Naive thymus-derived CD4-positive, alpha-beta T cell (primary cell): ENCODE measurements at regions not wholly inside any gene's neighbourhood (a gene's known extent, or its start where the extent isn't known, plus 50 kb on each side); places are given as distances from the start of the nearest gene placed in this dataset.
A peak's percentile ranks its signal among the peaks of the same experiment; 100 is the strongest.

ENCODE experiments used
- ATAC-seq: fragments of 150-1000 bp; cut with Tn5 transposase; 2 replicates; pipeline ENCODE4 v1.10.0; 2021; ENCODE audit warnings: mild to moderate bottlenecking, moderate library complexity
- CTCF ChIA-PET: fragments of 350-600 bp; sonication (Branson Sonifier 250); formaldehyde crosslinking; loops from one replicate; lab custom pipeline; 2021; ENCODE audit warnings: antibody characterized with exemption; lab: Charles Lee
- POLR2A ChIA-PET: fragments of 350-600 bp; sonication (Branson Sonifier 250); formaldehyde crosslinking; loops from one replicate; lab custom pipeline; 2021; ENCODE audit warnings: antibody characterized with exemption, inconsistent platforms; lab: Charles Lee
- DNase-seq, 9 donors: peaks; one replicate each; pipeline versions ENCODE4 v3.0.0 to v3.0.0-alpha.2; 2020 to 2022; ENCODE audit warnings: mixed read lengths in 1 of 9
- H3K27ac ChIP-seq: one replicate; pipeline ENCODE4 v1.7.0; 2013; ENCODE audit warnings: mild to moderate bottlenecking, low read depth, low read length, moderate library complexity
- H3K27me3 ChIP-seq, 2 donors: one replicate each; pipeline ENCODE4 v1.7.0; 2013; ENCODE audit warnings: low read length in 2 of 2, mild to moderate bottlenecking in 2 of 2, moderate library complexity in 2 of 2; ENCODE audit not compliant: control insufficient read depth in 2 of 2, insufficient read depth in 2 of 2
- H3K36me3 ChIP-seq, 3 experiments: 1 replicate in 2 of 3; 2 replicates in 1 of 3; pipeline ENCODE4 v1.7.0; 2013; ENCODE audit warnings: low read length in 3 of 3, mild to moderate bottlenecking in 3 of 3, moderate library complexity in 1 of 3; ENCODE audit not compliant: insufficient read depth in 3 of 3, control insufficient read depth in 2 of 3
- H3K4me1 ChIP-seq, 2 donors: one replicate each; pipeline ENCODE4 v1.7.0; 2013; ENCODE audit warnings: low read length in 2 of 2, mild to moderate bottlenecking in 2 of 2, moderate library complexity in 1 of 2; ENCODE audit not compliant: control insufficient read depth in 2 of 2, insufficient read depth in 2 of 2
- H3K4me3 ChIP-seq: 2 replicates; pipeline ENCODE4 v1.7.0; 2013; ENCODE audit warnings: mild to moderate bottlenecking, low read length
- H3K9me3 ChIP-seq, 3 experiments: 1 replicate in 2 of 3; 2 replicates in 1 of 3; pipeline ENCODE4 v1.7.0; 2013; ENCODE audit warnings: low read length in 3 of 3; ENCODE audit not compliant: control insufficient read depth in 2 of 3
- H3K27ac Mint-ChIP-seq, 9 donors: one replicate each; pipeline ENCODE4 v1.8.0; 2020 to 2022; ENCODE audit warnings: mixed read lengths in 9 of 9, mild to moderate bottlenecking in 8 of 9, moderate library complexity in 5 of 9, inconsistent platforms in 2 of 9
- H3K27me3 Mint-ChIP-seq, 5 donors: one replicate each; pipeline ENCODE4 v1.8.0; 2021 to 2022; ENCODE audit warnings: mixed read lengths in 5 of 5, mild to moderate bottlenecking in 1 of 5
- H3K36me3 Mint-ChIP-seq, 5 donors: one replicate each; pipeline ENCODE4 v1.8.0; 2020 to 2022; ENCODE audit warnings: mixed read lengths in 5 of 5, mild to moderate bottlenecking in 3 of 5, inconsistent platforms in 1 of 5
- H3K4me1 Mint-ChIP-seq, 7 donors: one replicate each; pipeline ENCODE4 v1.8.0; 2020 to 2022; ENCODE audit warnings: mixed read lengths in 7 of 7, mild to moderate bottlenecking in 3 of 7, inconsistent platforms in 1 of 7
- H3K4me3 Mint-ChIP-seq, 10 donors: one replicate each; pipeline ENCODE4 v1.8.0; 2020 to 2022; ENCODE audit warnings: mild to moderate bottlenecking in 10 of 10, mixed read lengths in 10 of 10, moderate library complexity in 6 of 10, inconsistent platforms in 2 of 10
- H3K9me3 Mint-ChIP-seq, 11 donors: one replicate each; pipeline ENCODE4 v1.8.0; 2020 to 2022; ENCODE audit warnings: mixed read lengths in 11 of 11, mild to moderate bottlenecking in 4 of 11, inconsistent platforms in 1 of 11, moderate library complexity in 1 of 11
- intact Hi-C, 2 donors: fragments of 100-400 bp; cut with micrococcal nuclease; formaldehyde crosslinking; loops; one replicate each; pipeline ENCODE4 v1.15.1; 2023

GRCh38 chr4:56181140-56181953 is 205.9 kb downstream of the AASDH start:
- no peaks in the 10 kb centered on the region for H3K27me3 ChIP-seq
- peaks cover 0 to 13% (median 4%) of the 10 kb centered on the region in 11 donors for H3K9me3 Mint-ChIP-seq
- intact Hi-C loops = no loop called here
- H3K36me3 ChIP-seq = no peaks in the 10 kb centered on the region
- ChIA-PET POLR2A (no interaction called here), CTCF (no interaction called here)
- ATAC-seq (peak; percentile 34), DNase-seq (peak in 1 of 9 donors; percentile 41)
- H3K27ac ChIP-seq = no peak overlapping the region
- peaks cover 0 to 19% (median 4%) of the 10 kb centered on the region in 5 donors for H3K27me3 Mint-ChIP-seq
- H3K27ac Mint-ChIP-seq = peak overlapping the region in 1 of 9 donors; percentile 66
- H3K4me3 Mint-ChIP-seq = peak overlapping the region in 2 of 10 donors; percentile 16 to 52
- no peaks in the 10 kb centered on the region for H3K9me3 ChIP-seq
- no peak overlapping the region for H3K4me3 ChIP-seq
- peaks cover 0 to 31% (median 11%) of the 10 kb centered on the region in 7 donors for H3K4me1 Mint-ChIP-seq
- H3K4me1 ChIP-seq = no peaks in the 10 kb centered on the region
- peaks cover 0 to 4% (median 0%) of the 10 kb centered on the region in 5 donors for H3K36me3 Mint-ChIP-seq

GRCh38 chr4:56169061-56169460 is 218.2 kb downstream of the AASDH start:
- H3K27ac Mint-ChIP-seq = no peak overlapping the region
- no peaks in the 10 kb centered on the region for H3K36me3 Mint-ChIP-seq
- Histone ChIP-seq H3K4me1 (no peaks in the 10 kb centered on the region), H3K27me3 (no peaks in the 10 kb centered on the region), H3K36me3 (no peaks in the 10 kb centered on the region), H3K4me3 (no peak overlapping the region), H3K9me3 (no peaks in the 10 kb centered on the region), H3K27ac (no peak overlapping the region)
- ChIA-PET POLR2A (no interaction called here), CTCF (no interaction called here)
- H3K4me3 Mint-ChIP-seq = no peak overlapping the region
- DNase-seq (no peak), ATAC-seq (no peak)
- no peaks in the 10 kb centered on the region for H3K4me1 Mint-ChIP-seq
- H3K27me3 Mint-ChIP-seq = peaks cover 8 to 22% (median 13%) of the 10 kb centered on the region in 5 donors
- intact Hi-C loops = no loop called here
- H3K9me3 Mint-ChIP-seq = peaks cover 0 to 17% (median 4%) of the 10 kb centered on the region in 11 donors

DNA sequence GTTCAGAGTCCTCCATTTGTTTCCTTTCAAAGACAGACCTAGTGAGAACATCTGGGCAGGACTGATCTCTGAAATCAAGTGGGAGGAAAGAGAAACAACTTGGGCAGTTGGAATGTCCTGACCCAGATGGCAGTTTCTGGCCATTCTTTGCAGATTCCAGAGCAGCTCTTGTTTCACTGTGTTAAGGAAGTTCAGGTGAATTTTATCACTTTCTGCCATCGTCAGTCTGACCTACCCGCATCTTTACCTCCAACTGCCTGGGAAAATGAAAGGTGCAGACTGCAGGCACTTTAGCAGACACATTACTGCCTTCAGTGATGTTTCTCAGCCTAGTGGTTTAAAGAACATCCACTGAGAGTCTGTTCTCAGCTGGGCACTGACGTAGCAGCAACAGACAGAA is 216.2 kb downstream of the CEP135 start:
- intact Hi-C loops = no loop called here
- H3K27ac ChIP-seq = no peak overlapping the region
- H3K4me3 ChIP-seq = no peak overlapping the region
- H3K4me3 Mint-ChIP-seq = no peak overlapping the region
- H3K4me1 Mint-ChIP-seq = no peaks in the 10 kb centered on the region
- POLR2A ChIA-PET = no interaction called here
- H3K27me3 ChIP-seq = no peaks in the 10 kb centered on the region
- no peaks in the 10 kb centered on the region for H3K4me1 ChIP-seq
- no peak overlapping the region for H3K27ac Mint-ChIP-seq
- no peaks in the 10 kb centered on the region for H3K36me3 ChIP-seq
- CTCF ChIA-PET = no interaction called here
- H3K9me3 Mint-ChIP-seq = peaks cover 0 to 13% (median 4%) of the 10 kb centered on the region in 11 donors
- H3K36me3 Mint-ChIP-seq = no peaks in the 10 kb centered on the region
- H3K9me3 ChIP-seq = no peaks in the 10 kb centered on the region
- DNase-seq (no peak), ATAC-seq (no peak)
- peaks cover 4 to 13% (median 5%) of the 10 kb centered on the region in 5 donors for H3K27me3 Mint-ChIP-seq

DNA sequence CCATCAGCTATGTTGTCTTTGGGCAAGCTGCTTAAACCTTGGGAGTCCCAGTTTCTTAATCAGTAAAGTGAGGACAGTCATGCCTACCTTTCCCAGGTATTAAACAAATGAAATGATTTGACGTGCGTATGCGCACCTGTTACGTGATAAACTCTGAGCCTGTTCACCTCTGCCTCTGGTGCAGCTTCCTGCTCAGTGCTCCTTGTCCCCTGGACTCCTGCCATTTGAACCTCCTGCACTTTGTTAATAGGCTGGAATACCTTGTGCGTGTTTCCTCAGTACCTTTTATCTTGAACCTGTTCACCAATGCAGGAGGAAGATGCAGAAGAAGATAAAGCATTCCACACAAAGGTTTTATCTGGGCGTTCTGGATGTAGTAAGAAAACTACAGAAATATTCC is 211.9 kb downstream of the CEP135 start:
- Histone ChIP-seq H3K4me1 (no peaks in the 10 kb centered on the region), H3K9me3 (no peaks in the 10 kb centered on the region), H3K27ac (no peak overlapping the region), H3K4me3 (no peak overlapping the region), H3K27me3 (no peaks in the 10 kb centered on the region), H3K36me3 (no peaks in the 10 kb centered on the region)
- Mint-ChIP-seq H3K4me1 (peaks cover 0 to 3% (median 0%) of the 10 kb centered on the region in 7 donors), H3K27ac (no peak overlapping the region), H3K4me3 (no peak overlapping the region), H3K27me3 (peaks cover 0 to 6% (median 4%) of the 10 kb centered on the region in 5 donors), H3K9me3 (no peaks in the 10 kb centered on the region), H3K36me3 (no peaks in the 10 kb centered on the region)
- no peak for DNase-seq
- ATAC-seq = no peak
- intact Hi-C loops = no loop called here
- ChIA-PET CTCF (no interaction called here), POLR2A (no interaction called here)

GRCh38 chr4:56158483-56158882 is 209.7 kb downstream of the CEP135 start:
- H3K27ac ChIP-seq = no peak overlapping the region
- H3K9me3 ChIP-seq = no peaks in the 10 kb centered on the region
- H3K36me3 ChIP-seq = no peaks in the 10 kb centered on the region
- intact Hi-C loops = no loop called here
- Mint-ChIP-seq H3K27me3 (peaks cover 0 to 6% (median 5%) of the 10 kb centered on the region in 5 donors), H3K36me3 (no peaks in the 10 kb centered on the region), H3K27ac (no peak overlapping the region), H3K9me3 (no peaks in the 10 kb centered on the region), H3K4me3 (no peak overlapping the region), H3K4me1 (peaks cover 0 to 3% (median 0%) of the 10 kb centered on the region in 7 donors)
- ChIA-PET CTCF (no interaction called here), POLR2A (no interaction called here)
- DNase-seq (peak in 3 of 9 donors; percentile 1 to 18 (median 13)), ATAC-seq (no peak)
- no peaks in the 10 kb centered on the region for H3K4me1 ChIP-seq
- no peaks in the 10 kb centered on the region for H3K27me3 ChIP-seq
- H3K4me3 ChIP-seq = no peak overlapping the region

- Mint-ChIP-seq H3K27me3 (peaks cover 0 to 9% (median 5%) of the 10 kb centered on the region in 5 donors), H3K4me1 (peaks cover 0 to 3% (median 0%) of the 10 kb centered on the region in 7 donors), H3K9me3 (no peaks in the 10 kb centered on the region), H3K27ac (no peak overlapping the region), H3K4me3 (no peak overlapping the region), H3K36me3 (no peaks in the 10 kb centered on the region)
- ATAC-seq (no peak), DNase-seq (no peak)
- no peaks in the 10 kb centered on the region for H3K9me3 ChIP-seq
- ChIA-PET CTCF (no interaction called here), POLR2A (no interaction called here)
- H3K27me3 ChIP-seq = no peaks in the 10 kb centered on the region
- intact Hi-C loops = no loop called here
- no peaks in the 10 kb centered on the region for H3K4me1 ChIP-seq
- no peak overlapping the region for H3K4me3 ChIP-seq
- no peaks in the 10 kb centered on the region for H3K36me3 ChIP-seq
- H3K27ac ChIP-seq = no peak overlapping the region
Measured at GRCh38 chr4:56156141-56156540, 207.4 kb downstream of the CEP135 start.

DNA sequence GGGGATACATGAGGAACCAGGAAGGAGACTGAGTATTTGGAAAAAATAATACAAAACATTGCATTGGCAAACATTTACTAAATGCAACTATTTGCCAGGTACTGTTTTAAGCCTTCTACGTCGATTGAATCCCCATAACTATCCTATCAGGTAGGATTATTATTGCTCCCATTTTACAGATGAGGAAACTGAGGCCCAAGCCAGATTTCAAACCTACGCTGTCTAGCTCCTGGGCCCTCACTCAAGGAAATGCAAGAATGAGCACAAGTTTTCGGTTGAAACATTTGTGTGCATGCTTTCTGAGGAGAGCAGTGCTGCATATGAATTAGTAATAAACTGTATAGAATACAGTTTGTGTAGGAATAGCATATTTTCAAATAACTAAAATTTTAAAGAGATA is 206.7 kb downstream of the CEP135 start:
- Histone ChIP-seq H3K9me3 (no peaks in the 10 kb centered on the region), H3K27ac (no peak overlapping the region), H3K4me1 (no peaks in the 10 kb centered on the region), H3K4me3 (no peak overlapping the region), H3K36me3 (no peaks in the 10 kb centered on the region), H3K27me3 (no peaks in the 10 kb centered on the region)
- Mint-ChIP-seq H3K27me3 (peaks cover 0 to 9% (median 0%) of the 10 kb centered on the region in 5 donors), H3K36me3 (no peaks in the 10 kb centered on the region), H3K9me3 (no peaks in the 10 kb centered on the region), H3K4me1 (peaks cover 0 to 3% (median 0%) of the 10 kb centered on the region in 7 donors), H3K4me3 (no peak overlapping the region), H3K27ac (no peak overlapping the region)
- ATAC-seq (no peak), DNase-seq (no peak)
- POLR2A ChIA-PET = no interaction called here
- CTCF ChIA-PET = no interaction called here
- intact Hi-C loops = no loop called here
